IMR-90 (cell line): ENCODE measurements at regions not wholly inside any gene's neighbourhood (a gene's known extent, or its start where the extent isn't known, plus 50 kb on each side); places are given as distances from the start of the nearest gene placed in this dataset.

Source experiments
- BHLHE40 ChIP-seq: fragments of 150-350 bp; IDR thresholded peaks from 2 replicates; pipeline ENCODE4 v1.6.1; 2016; ENCODE audit warnings: mild to moderate bottlenecking, low read depth, low read length
- CEBPB ChIP-seq: IDR thresholded peaks from 2 replicates; pipeline ENCODE4 v1.6.1; 2012; ENCODE audit warnings: low read depth, low read length, improper control_type of control experiment
- FOS ChIP-seq: fragments of 150-350 bp; IDR thresholded peaks from 2 replicates; pipeline ENCODE4 v1.6.1; 2016; ENCODE audit warnings: low read depth, low read length
- MXI1 ChIP-seq: IDR thresholded peaks from 2 replicates; pipeline ENCODE4 v1.6.1; 2012; ENCODE audit warnings: low read depth, mild to moderate bottlenecking, low read length, moderate library complexity, borderline replicate concordance
- NFE2L2 ChIP-seq: fragments of 150-350 bp; IDR thresholded peaks from 2 replicates; pipeline ENCODE4 v1.6.1; 2016; ENCODE audit warnings: low read depth, mild to moderate bottlenecking, low read length
- POLR2A ChIP-seq: IDR thresholded peaks from 2 replicates; pipeline ENCODE4 v1.6.1; 2012; ENCODE audit warnings: mild to moderate bottlenecking, low read depth, low read length
- RAD21 ChIP-seq: IDR thresholded peaks from 2 replicates; pipeline ENCODE4 v1.6.1; 2012; ENCODE audit warnings: low read length, improper control_type of control experiment
- SMC3 ChIP-seq: fragments of 150-350 bp; IDR thresholded peaks from 2 replicates; pipeline ENCODE4 v1.6.1; 2016; ENCODE audit warnings: low read depth, mild to moderate bottlenecking, antibody characterized with exemption, low read length, moderate library complexity
- TF ChIP-seq, protein P1 (sequence below): conservative IDR thresholded peaks from 2 replicates; pipeline ENCODE4 v1.5.1; 2012; ENCODE audit warnings: mild to moderate bottlenecking, low read depth, low read length, improper control_type of control experiment
- TF ChIP-seq, protein P2 (sequence below): fragments of 150-350 bp; IDR thresholded peaks from 2 replicates; pipeline ENCODE4 v1.6.1; 2017; ENCODE audit warnings: mild to moderate bottlenecking, antibody characterized with exemption, low read length, low read depth
- TF ChIP-seq, protein P3 (sequence below): fragments of 150-350 bp; IDR thresholded peaks from 2 replicates; pipeline ENCODE4 v1.6.1; 2016; ENCODE audit warnings: low read depth, mild to moderate bottlenecking, low read length, moderate library complexity, borderline replicate concordance

DNA sequence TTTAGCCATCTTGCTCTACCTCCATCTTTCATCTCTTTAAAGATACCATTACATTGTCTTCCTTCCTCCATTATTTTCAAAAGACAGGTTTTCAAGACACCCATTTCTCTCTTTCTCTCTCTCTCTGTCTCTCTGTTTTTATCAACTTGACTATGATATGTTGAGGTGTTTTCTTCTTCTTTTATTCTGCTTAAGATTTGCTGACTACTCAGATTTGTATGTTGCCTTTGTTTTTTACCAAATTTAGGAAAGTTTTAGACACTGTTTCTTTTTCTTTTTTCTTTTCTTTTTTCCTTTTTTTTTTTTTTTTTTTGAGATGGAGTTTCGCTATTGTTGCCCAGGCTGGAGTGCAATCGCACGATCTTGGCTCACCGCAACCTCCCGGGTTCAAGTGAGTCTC lies 647.5 kb upstream of the VRK2 start:
- no peak for TF ChIP-seq SMC3
- no peak for TF ChIP-seq POLR2A
- no peak for TF ChIP-seq NFE2L2
- TF ChIP-seq MXI1: no peak
- TF ChIP-seq, protein P1, sequence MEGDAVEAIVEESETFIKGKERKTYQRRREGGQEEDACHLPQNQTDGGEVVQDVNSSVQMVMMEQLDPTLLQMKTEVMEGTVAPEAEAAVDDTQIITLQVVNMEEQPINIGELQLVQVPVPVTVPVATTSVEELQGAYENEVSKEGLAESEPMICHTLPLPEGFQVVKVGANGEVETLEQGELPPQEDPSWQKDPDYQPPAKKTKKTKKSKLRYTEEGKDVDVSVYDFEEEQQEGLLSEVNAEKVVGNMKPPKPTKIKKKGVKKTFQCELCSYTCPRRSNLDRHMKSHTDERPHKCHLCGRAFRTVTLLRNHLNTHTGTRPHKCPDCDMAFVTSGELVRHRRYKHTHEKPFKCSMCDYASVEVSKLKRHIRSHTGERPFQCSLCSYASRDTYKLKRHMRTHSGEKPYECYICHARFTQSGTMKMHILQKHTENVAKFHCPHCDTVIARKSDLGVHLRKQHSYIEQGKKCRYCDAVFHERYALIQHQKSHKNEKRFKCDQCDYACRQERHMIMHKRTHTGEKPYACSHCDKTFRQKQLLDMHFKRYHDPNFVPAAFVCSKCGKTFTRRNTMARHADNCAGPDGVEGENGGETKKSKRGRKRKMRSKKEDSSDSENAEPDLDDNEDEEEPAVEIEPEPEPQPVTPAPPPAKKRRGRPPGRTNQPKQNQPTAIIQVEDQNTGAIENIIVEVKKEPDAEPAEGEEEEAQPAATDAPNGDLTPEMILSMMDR: no peak
- no peak for TF ChIP-seq BHLHE40
- TF ChIP-seq, protein P2, sequence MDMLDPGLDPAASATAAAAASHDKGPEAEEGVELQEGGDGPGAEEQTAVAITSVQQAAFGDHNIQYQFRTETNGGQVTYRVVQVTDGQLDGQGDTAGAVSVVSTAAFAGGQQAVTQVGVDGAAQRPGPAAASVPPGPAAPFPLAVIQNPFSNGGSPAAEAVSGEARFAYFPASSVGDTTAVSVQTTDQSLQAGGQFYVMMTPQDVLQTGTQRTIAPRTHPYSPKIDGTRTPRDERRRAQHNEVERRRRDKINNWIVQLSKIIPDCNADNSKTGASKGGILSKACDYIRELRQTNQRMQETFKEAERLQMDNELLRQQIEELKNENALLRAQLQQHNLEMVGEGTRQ: no peak
- TF ChIP-seq FOS: no peak
- TF ChIP-seq, protein P3, sequence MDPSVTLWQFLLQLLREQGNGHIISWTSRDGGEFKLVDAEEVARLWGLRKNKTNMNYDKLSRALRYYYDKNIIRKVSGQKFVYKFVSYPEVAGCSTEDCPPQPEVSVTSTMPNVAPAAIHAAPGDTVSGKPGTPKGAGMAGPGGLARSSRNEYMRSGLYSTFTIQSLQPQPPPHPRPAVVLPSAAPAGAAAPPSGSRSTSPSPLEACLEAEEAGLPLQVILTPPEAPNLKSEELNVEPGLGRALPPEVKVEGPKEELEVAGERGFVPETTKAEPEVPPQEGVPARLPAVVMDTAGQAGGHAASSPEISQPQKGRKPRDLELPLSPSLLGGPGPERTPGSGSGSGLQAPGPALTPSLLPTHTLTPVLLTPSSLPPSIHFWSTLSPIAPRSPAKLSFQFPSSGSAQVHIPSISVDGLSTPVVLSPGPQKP: no peak
- no peak for TF ChIP-seq CEBPB
- no peak for TF ChIP-seq RAD21
